Spleen (tissue), 7 donors: ENCODE measurements at regions not wholly inside any gene's neighbourhood (a gene's known extent, or its start where the extent isn't known, plus 50 kb on each side); places are given as distances from the start of the nearest gene placed in this dataset.

Source experiments
- POLR2A ChIP-seq, 3 donors: fragments of 450-650 bp; IDR thresholded peaks; one replicate each; pipeline ENCODE4 v1.5.1; 2017; ENCODE audit warnings: antibody characterized with exemption in 3 of 3, mild to moderate bottlenecking in 1 of 3
- TF ChIP-seq, protein P1 (sequence below), 11 experiments: fragments of 200-600 bp in 7 of 11; fragments of 450-650 bp in 4 of 11; sonication (generic) in 4 of 11; IDR thresholded peaks in 8 of 11; conservative IDR thresholded peaks in 3 of 11; 1 replicate in 7 of 11; 2 replicates in 4 of 11; pipeline versions ENCODE4 v1.4.0 to v1.8.0; 2016 to 2021; ENCODE audit warnings: antibody characterized with exemption in 11 of 11, inconsistent platforms in 4 of 11, mild to moderate bottlenecking in 1 of 11
- donor health status: DM: no; HTN: no; CAD: no; lungs with moderate emphysema.
- donor health status: DM: no; HTN: no; CAD: no.
- donor health status: DM: no; HTN: no; CAD: no.

DNA sequence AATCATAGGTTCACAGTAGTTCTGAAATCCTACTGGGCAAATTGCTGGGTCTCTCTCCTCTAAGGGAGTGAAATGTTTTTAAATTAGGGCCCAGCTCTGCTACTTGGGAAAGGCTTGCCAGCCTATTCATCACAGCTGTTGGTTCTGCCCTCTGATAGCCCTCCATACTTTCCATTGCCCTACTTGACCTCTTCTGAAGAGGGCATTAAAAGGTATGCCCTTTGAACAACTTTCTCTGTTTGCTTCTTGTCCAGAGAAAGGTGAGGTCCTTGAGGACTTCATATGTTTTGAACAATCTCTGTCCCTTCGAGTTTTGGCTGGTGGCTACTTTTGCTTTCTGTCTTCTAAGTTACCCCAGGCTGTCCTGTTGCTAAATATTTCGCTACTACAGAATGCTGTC lies 62.3 kb upstream of the JAK2 start:
- TF ChIP-seq POLR2A (IDR thresholded peaks at IDR 0.05): no peak
- TF ChIP-seq, protein P1, sequence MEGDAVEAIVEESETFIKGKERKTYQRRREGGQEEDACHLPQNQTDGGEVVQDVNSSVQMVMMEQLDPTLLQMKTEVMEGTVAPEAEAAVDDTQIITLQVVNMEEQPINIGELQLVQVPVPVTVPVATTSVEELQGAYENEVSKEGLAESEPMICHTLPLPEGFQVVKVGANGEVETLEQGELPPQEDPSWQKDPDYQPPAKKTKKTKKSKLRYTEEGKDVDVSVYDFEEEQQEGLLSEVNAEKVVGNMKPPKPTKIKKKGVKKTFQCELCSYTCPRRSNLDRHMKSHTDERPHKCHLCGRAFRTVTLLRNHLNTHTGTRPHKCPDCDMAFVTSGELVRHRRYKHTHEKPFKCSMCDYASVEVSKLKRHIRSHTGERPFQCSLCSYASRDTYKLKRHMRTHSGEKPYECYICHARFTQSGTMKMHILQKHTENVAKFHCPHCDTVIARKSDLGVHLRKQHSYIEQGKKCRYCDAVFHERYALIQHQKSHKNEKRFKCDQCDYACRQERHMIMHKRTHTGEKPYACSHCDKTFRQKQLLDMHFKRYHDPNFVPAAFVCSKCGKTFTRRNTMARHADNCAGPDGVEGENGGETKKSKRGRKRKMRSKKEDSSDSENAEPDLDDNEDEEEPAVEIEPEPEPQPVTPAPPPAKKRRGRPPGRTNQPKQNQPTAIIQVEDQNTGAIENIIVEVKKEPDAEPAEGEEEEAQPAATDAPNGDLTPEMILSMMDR (IDR thresholded peaks at IDR 0.05 in 8 of 11, conservative IDR thresholded peaks at IDR 0.05 in 3 of 11): no peak
